ENCODE measurements at regions not wholly inside any gene's neighbourhood (a gene's known extent, or its start where the extent isn't known, plus 50 kb on each side); places are given as distances from the start of the nearest gene placed in this dataset.

GRCh38 chr7:41599760-41600159, 103.1 kb downstream of the INHBA start:
- TF ChIP-seq NFIC (IDR thresholded peaks at IDR 0.05; ENCODE audit: borderline replicate concordance) (no peak), FOSL2 (IDR thresholded peaks at IDR 0.05; ENCODE audit: borderline replicate concordance, low read depth) (no peak), CTCF (IDR thresholded peaks at IDR 0.05) (peak; percentile 36), YY1 (IDR thresholded peaks at IDR 0.05; ENCODE audit: low read depth) (no peak), POLR2AphosphoS5 (IDR thresholded peaks at IDR 0.05; ENCODE audit: low read depth, low read length) (no peak), GABPA (IDR thresholded peaks at IDR 0.05; ENCODE audit: low read depth) (no peak), TAF1 (IDR thresholded peaks at IDR 0.05; ENCODE audit: borderline replicate concordance, low read depth, low read length) (no peak), MAX (IDR thresholded peaks at IDR 0.05; ENCODE audit: low read depth) (no peak), EZH2phosphoT487 (IDR thresholded peaks at IDR 0.05; ENCODE audit: borderline replicate concordance, low read depth) (no peak), MXI1 (IDR thresholded peaks at IDR 0.05; ENCODE audit: low read depth, low read length) (no peak)
- TF ChIP-seq, protein P1, sequence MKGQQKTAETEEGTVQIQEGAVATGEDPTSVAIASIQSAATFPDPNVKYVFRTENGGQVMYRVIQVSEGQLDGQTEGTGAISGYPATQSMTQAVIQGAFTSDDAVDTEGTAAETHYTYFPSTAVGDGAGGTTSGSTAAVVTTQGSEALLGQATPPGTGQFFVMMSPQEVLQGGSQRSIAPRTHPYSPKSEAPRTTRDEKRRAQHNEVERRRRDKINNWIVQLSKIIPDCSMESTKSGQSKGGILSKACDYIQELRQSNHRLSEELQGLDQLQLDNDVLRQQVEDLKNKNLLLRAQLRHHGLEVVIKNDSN (IDR thresholded peaks at IDR 0.05; ENCODE audit: borderline replicate concordance, low read depth), result no peak
- TF ChIP-seq, protein P2, sequence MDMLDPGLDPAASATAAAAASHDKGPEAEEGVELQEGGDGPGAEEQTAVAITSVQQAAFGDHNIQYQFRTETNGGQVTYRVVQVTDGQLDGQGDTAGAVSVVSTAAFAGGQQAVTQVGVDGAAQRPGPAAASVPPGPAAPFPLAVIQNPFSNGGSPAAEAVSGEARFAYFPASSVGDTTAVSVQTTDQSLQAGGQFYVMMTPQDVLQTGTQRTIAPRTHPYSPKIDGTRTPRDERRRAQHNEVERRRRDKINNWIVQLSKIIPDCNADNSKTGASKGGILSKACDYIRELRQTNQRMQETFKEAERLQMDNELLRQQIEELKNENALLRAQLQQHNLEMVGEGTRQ (IDR thresholded peaks at IDR 0.05; ENCODE audit: borderline replicate concordance, low read depth, low read length), result no peak

Measured in SK-N-SH (cell line).